ENCODE measurements at regions not wholly inside any gene's neighbourhood (a gene's known extent, or its start where the extent isn't known, plus 50 kb on each side); places are given as distances from the start of the nearest gene placed in this dataset.
"Not testable (repeated sequence)": the region's sequence is repeated elsewhere in the genome, so short reads cannot be mapped to it uniquely, and the experiment has no call there.

GRCh38 chr10:8283986-8284385, 229.5 kb downstream of the GATA3 start:
- no peak for FAIRE-seq

- FAIRE-seq, result not testable (repeated sequence)
Measured at GRCh38 chr10:8285970-8286369, 231.5 kb downstream of the GATA3 start.

GRCh38 chr10:8288600-8288999, 234.1 kb downstream of the GATA3 start:
- FAIRE-seq, result no peak

GRCh38 chr10:8289186-8289924, 234.9 kb downstream of the GATA3 start:
- FAIRE-seq, result no peak

- FAIRE-seq, result no peak
Measured at GRCh38 chr10:8294779-8295178, 240.3 kb downstream of the GATA3 start.

- no peak for FAIRE-seq
Measured at GRCh38 chr10:8295311-8295710, 240.8 kb downstream of the GATA3 start.

GRCh38 chr10:8296090-8296733, 241.7 kb downstream of the GATA3 start:
- FAIRE-seq, result no peak

GRCh38 chr10:8296734-8297101, 242.2 kb downstream of the GATA3 start:
- no peak for FAIRE-seq

GRCh38 chr10:8297107-8297506, 242.6 kb downstream of the GATA3 start:
- no peak for FAIRE-seq

GRCh38 chr10:8297959-8298358, 243.5 kb downstream of the GATA3 start:
- no peak for FAIRE-seq

GRCh38 chr10:8298896-8299570, 244.5 kb downstream of the GATA3 start:
- no peak for FAIRE-seq

- no peak for FAIRE-seq
Measured at GRCh38 chr10:8300925-8301324, 246.4 kb downstream of the GATA3 start.

- no peak for FAIRE-seq
Measured at GRCh38 chr10:8301333-8301732, 246.8 kb downstream of the GATA3 start.

GRCh38 chr10:8301831-8302230, 247.3 kb downstream of the GATA3 start:
- FAIRE-seq, result no peak

GRCh38 chr10:8302565-8302964, 248.1 kb downstream of the GATA3 start:
- no peak for FAIRE-seq

- FAIRE-seq, result no peak
Measured at GRCh38 chr10:8304861-8305260, 250.4 kb downstream of the GATA3 start.

GRCh38 chr10:8305876-8306652, 251.6 kb downstream of the GATA3 start:
- FAIRE-seq, result no peak

GRCh38 chr10:8306685-8307364, 252.3 kb downstream of the GATA3 start:
- FAIRE-seq, result no peak

GRCh38 chr10:8310930-8311329, 256.4 kb downstream of the GATA3 start:
- FAIRE-seq, result no peak

GRCh38 chr10:8311526-8312070, 257.1 kb downstream of the GATA3 start:
- no peak for FAIRE-seq

- FAIRE-seq, result no peak
Measured at GRCh38 chr10:8312079-8312478, 257.6 kb downstream of the GATA3 start.

GRCh38 chr10:8312781-8313180, 258.3 kb downstream of the GATA3 start:
- no peak for FAIRE-seq
